ENCODE measurements at regions not wholly inside any gene's neighbourhood (a gene's known extent, or its start where the extent isn't known, plus 50 kb on each side); places are given as distances from the start of the nearest gene placed in this dataset.

GRCh38 chr21:35338881-35339632 lies 290.0 kb upstream of the RUNX1 start:
- intact Hi-C loops (cut with micrococcal nuclease) = no loop called here
- no peak for ATAC-seq

DNA sequence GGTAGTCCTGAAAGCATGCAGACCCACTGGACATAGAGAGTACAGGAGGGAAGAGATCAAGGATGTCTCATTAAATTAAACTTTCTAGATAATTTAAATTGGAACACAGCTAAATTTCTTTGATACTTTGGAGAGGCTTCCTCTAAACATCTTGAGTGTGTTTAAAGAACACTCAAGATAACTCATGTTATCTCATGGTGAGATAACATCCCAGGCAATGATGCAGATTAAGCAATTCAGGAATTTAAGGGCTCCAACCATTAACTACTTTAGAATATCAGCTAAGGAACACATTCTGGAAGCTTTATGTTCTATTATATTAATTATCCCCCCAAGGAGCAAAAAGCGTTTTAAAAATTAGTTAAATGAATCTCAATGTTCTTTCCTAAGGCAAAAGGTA lies 289.2 kb upstream of the RUNX1 start:
- intact Hi-C loops (cut with micrococcal nuclease) = no loop called here
- no peak for ATAC-seq
- no peak for DNase-seq

More at GRCh38 chr21:35338881-35339632, 290.0 kb upstream of the RUNX1 start:
- DNase-seq = no peak

GRCh38 chr21:35337573-35337972 lies 288.5 kb upstream of the RUNX1 start:
- intact Hi-C loops (cut with micrococcal nuclease) = no loop called here
- no peak for ATAC-seq
- no peak for DNase-seq

DNA sequence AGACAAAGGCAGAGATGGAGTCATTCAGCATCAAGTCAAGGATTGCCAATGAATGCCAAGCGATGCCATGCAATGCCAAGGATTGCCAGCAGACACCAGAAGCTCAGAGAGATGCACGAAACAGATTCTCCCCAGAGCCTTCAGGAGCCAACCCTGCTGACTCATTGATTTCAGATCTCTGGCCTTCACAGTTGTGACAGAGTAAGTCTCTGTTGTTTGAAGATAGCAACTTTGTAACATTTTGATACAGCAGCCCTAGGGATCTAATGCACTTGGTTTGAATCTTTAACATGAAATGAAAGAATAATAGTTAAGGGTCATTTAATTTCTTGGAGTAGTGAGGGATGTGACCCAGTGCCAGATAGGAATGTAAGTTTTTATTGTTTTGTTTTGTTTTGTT lies 287.4 kb upstream of the RUNX1 start:
- intact Hi-C loops (cut with micrococcal nuclease) = no loop called here
- ATAC-seq = no peak

DNA sequence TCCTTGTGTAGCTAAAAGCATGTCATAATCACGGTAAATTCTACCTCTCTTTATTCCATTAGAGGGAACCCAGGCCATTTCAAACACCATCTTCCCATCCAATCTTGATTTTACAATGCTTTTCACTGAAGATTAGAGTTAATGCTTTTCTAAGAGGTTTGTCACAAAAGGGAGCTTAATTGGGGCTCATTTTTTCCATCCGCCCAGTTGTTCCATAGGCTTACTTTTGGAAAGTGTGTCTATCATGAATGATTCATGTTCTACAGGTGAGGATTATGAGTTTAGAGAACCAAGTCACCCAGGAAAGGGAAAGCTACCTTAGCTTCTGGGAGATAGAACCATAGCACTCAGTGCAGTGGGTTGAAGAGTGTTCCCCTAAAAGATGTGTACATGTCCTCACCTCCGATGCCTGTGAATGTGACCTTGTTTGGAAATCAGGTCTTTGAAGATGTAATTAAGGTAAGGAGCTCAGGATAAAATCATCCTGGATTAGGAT lies 286.9 kb upstream of the RUNX1 start:
- DNase-seq (no peak), ATAC-seq (no peak)
- intact Hi-C loops (cut with micrococcal nuclease) = no loop called here

More for the DNA sequence above, 287.4 kb upstream of the RUNX1 start:
- DNase-seq = no peak

GRCh38 chr21:35333831-35334618 lies 284.9 kb upstream of the RUNX1 start:
- no peak for ATAC-seq
- intact Hi-C loops (cut with micrococcal nuclease) = no loop called here
- no peak for DNase-seq

GRCh38 chr21:35332841-35333426 lies 283.8 kb upstream of the RUNX1 start:
- no peak for DNase-seq
- ATAC-seq = no peak
- intact Hi-C loops (cut with micrococcal nuclease) = no loop called here

DNA sequence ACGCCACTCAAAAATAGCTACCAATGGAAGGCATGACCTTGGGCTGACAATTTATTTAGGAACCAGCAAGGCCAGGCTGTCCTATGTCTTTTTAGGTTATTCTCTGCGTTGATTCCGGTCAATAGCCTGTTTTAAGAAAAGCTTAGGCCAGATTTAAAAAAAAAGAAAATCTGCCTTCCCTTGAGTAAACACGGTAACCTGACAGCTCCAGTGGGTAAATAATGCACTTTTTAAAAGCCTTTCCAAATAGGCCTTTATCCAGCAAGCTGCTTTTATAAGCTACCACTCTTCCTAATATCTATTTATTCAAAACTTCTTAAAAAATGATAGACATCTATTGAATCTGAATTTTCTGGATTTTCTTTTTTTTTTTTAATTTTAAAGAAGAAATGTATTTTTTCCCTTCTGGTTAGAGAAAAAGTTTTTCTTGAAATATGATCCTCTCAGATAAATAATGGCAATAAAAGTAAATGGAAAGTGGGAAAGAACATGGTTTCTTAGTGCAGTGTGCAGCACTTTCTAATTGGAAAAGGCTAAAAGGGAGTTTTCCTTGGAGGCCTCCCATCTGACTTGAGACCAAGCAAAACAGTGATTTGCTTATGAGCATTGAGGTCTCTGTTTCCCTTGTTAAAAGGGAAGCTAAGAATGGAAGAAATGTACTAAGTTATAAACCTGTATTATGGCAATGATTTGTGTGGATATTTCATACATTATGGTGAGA lies 281.0 kb upstream of the RUNX1 start:
- intact Hi-C loops (cut with micrococcal nuclease) = no loop called here
- ATAC-seq = peak; percentile 51
- DNase-seq = no peak

- intact Hi-C loops (cut with micrococcal nuclease) = no loop called here
- ATAC-seq (no peak), DNase-seq (no peak)
These were observed 279.9 kb upstream of the RUNX1 start for GRCh38 chr21:35328856-35329455.

DNA sequence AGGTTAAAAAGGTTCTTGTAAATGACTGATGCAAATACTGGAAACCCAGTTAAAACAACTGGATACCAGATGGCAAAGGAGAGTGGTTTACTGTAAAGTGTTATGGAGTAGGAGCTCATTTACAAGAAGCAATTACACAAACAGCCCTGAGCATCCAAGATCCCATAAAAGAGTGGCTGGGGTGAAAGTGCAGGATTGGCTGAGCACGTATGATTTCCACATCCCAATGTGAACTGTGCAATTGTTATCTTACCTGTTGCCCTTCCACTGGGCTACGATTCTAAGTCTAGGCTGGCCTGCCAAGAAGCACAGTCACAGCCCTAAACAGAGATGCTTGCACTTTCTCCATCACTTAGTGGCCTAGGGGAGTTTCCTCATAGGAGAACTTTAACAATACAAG lies 277.6 kb upstream of the RUNX1 start:
- ATAC-seq (no peak), DNase-seq (no peak)
- intact Hi-C loops (cut with micrococcal nuclease) = no loop called here

- ATAC-seq (no peak), DNase-seq (no peak)
- intact Hi-C loops (cut with micrococcal nuclease) = no loop called here
These were observed 276.9 kb upstream of the RUNX1 start for GRCh38 chr21:35325953-35326352.

DNA sequence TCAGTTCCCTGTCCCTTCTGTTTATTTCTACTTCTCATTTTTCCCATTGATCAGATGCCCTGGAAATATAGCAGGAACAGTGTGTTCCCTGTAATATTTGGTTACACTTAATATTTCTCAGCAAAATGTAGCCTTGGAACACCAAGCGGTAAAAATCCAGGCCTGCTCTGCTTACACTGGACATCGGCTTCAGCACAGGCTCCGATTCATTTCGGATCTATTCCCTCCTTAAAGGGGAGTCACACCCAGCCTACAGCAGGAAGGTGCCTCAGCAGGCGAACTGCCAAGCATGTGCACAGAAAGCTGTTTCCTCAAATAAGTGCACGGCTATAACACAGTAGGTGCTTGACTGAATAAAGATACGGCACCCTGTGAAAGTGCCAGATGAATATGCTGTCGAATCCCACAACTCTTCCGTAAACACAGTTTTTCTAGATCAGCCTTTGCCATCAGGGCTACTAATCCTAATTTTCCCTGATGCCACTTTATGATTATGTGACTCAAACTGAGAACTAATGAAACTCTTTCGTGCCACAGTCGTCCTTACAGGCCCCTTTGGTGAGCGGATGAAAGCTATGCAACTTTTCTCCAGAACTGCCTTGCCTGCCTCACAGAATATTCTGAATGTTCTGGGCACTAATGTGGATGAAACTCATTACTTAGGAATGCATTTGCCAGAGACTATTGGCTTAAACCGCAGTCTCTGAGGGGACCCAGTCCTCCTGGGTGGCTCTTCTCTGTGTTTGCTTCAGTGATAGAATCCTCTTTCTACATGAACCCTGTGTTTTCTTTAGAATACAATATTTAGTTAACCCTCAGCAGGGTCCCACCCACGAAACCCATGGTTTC lies 275.5 kb upstream of the RUNX1 start:
- intact Hi-C loops (cut with micrococcal nuclease) = no loop called here
- DNase-seq (peak; percentile 44), ATAC-seq (peak; percentile 58)

GRCh38 chr21:35323947-35324346 lies 274.8 kb upstream of the RUNX1 start:
- ATAC-seq = peak; percentile 90

GRCh38 chr21:35321322-35322200 lies 272.5 kb upstream of the RUNX1 start:
- intact Hi-C loops (cut with micrococcal nuclease) = no loop called here
- ATAC-seq (no peak), DNase-seq (no peak)

More at GRCh38 chr21:35323947-35324346, 274.8 kb upstream of the RUNX1 start:
- peak; percentile 50 for DNase-seq
- intact Hi-C loops (cut with micrococcal nuclease) = no loop called here

GRCh38 chr21:35319684-35320283 lies 270.7 kb upstream of the RUNX1 start:
- intact Hi-C loops (cut with micrococcal nuclease) = no loop called here
- ATAC-seq = no peak
- DNase-seq = no peak

GRCh38 chr21:35316933-35317332 lies 267.8 kb upstream of the RUNX1 start:
- DNase-seq (no peak), ATAC-seq (no peak)
- intact Hi-C loops (cut with micrococcal nuclease) = no loop called here

- DNase-seq (no peak), ATAC-seq (no peak)
- intact Hi-C loops (cut with micrococcal nuclease) = no loop called here
These were observed 267.4 kb upstream of the RUNX1 start for GRCh38 chr21:35316456-35316855.
